ENCODE measurements at regions not wholly inside any gene's neighbourhood (a gene's known extent, or its start where the extent isn't known, plus 50 kb on each side); places are given as distances from the start of the nearest gene placed in this dataset.
"Not testable (repeated sequence)": the region's sequence is repeated elsewhere in the genome, so short reads cannot be mapped to it uniquely, and the experiment has no call there.

DNA sequence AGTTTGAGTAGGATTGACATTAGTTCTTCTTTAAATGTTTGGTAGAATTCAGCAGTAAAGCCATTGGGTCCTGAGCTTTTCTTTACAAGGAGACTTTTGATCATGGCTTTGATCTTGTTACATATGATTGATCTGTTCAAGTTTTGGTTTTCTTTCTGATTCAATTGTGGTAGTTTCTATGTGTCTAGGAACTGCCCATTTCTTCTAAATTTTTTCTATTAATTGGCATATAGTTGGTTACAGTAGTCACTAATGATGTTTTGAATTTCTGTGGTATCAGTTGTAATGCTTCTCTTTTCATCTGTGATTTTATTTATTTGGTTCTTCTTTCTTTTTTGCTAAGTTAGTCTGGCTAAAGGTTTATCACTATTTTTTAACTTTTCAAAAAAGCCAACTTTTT is 73.3 kb upstream of the DLGAP1 start:
- intact Hi-C loops (cut with micrococcal nuclease), result no loop called here
- H3K36me3 Mint-ChIP-seq (ENCODE audit: low read depth), result no peaks in the 10 kb centered on the region
- H3K9me3 Mint-ChIP-seq, result peaks cover 18% of the 10 kb centered on the region
- ATAC-seq (ENCODE audit: low read depth), result no peak
- H3K4me3 Mint-ChIP-seq, result no peak overlapping the region
- no peaks in the 10 kb centered on the region for H3K4me1 Mint-ChIP-seq
- no peaks in the 10 kb centered on the region for H3K27me3 Mint-ChIP-seq
- H3K27ac Mint-ChIP-seq, result no peak overlapping the region
- TF ChIP-seq CTCF (IDR thresholded peaks at IDR 0.05), result no peak
- no peak for DNase-seq
- CTCF ChIA-PET, result no interaction called here
- POLR2A ChIA-PET, result no interaction called here

- CTCF ChIA-PET; intact Hi-C loops (cut with micrococcal nuclease); H3K27me3 Mint-ChIP-seq; H3K4me3 Mint-ChIP-seq; DNase-seq; ATAC-seq (ENCODE audit: low read depth); H3K4me1 Mint-ChIP-seq; H3K36me3 Mint-ChIP-seq (ENCODE audit: low read depth); H3K27ac Mint-ChIP-seq; POLR2A ChIA-PET: not testable (repeated sequence)
- H3K9me3 Mint-ChIP-seq, result peaks cover 14% of the 10 kb centered on the region
Measured at GRCh38 chr18:4527826-4528225, 72.7 kb upstream of the DLGAP1 start.

GRCh38 chr18:4524096-4524495 is 69.0 kb upstream of the DLGAP1 start:
- no peaks in the 10 kb centered on the region for H3K36me3 Mint-ChIP-seq (ENCODE audit: low read depth)
- peaks cover 10% of the 10 kb centered on the region for H3K9me3 Mint-ChIP-seq
- POLR2A ChIA-PET, result no interaction called here
- ATAC-seq (ENCODE audit: low read depth) (no peak), DNase-seq (no peak)
- no peaks in the 10 kb centered on the region for H3K4me1 Mint-ChIP-seq
- H3K27ac Mint-ChIP-seq, result no peak overlapping the region
- CTCF ChIA-PET, result no interaction called here
- intact Hi-C loops (cut with micrococcal nuclease), result no loop called here
- H3K27me3 Mint-ChIP-seq, result no peaks in the 10 kb centered on the region
- no peak overlapping the region for H3K4me3 Mint-ChIP-seq
- no peak for TF ChIP-seq CTCF (IDR thresholded peaks at IDR 0.05)

GRCh38 chr18:4511166-4511565 is 56.1 kb upstream of the DLGAP1 start:
- DNase-seq, result no peak
- ChIA-PET CTCF (no interaction called here), POLR2A (no interaction called here)
- Mint-ChIP-seq H3K36me3 (ENCODE audit: low read depth) (no peaks in the 10 kb centered on the region), H3K27ac (no peak overlapping the region), H3K4me1 (no peaks in the 10 kb centered on the region), H3K9me3 (no peaks in the 10 kb centered on the region), H3K4me3 (no peak overlapping the region), H3K27me3 (no peaks in the 10 kb centered on the region)
- intact Hi-C loops (cut with micrococcal nuclease), result no loop called here
- no peak for ATAC-seq (ENCODE audit: low read depth)
- no peak for TF ChIP-seq CTCF (IDR thresholded peaks at IDR 0.05)

DNA sequence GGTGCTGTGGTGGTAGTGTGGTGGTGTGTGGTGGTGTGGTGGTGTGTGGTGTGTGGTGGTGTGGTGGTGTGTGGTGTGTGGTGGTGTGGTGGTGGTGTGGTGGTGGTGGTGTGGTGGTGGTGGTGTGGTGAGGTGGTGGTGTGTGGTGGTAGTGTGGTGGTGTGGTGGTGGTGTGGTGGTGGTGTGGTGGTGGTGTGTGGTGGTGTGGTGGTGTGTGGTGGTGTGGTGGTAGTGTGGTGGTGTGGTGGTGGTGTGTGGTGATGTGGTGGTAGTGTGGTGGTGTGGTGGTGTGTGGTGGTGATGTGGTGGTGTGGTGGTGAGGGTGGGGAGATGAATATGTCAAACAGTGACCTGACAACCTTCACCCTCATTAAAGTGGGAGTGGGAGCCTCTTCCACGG is 55.6 kb upstream of the DLGAP1 start:
- intact Hi-C loops (cut with micrococcal nuclease), result no loop called here
- POLR2A ChIA-PET, result no interaction called here
- CTCF ChIA-PET, result no interaction called here
- no peak overlapping the region for H3K27ac Mint-ChIP-seq
- no peak for TF ChIP-seq CTCF (IDR thresholded peaks at IDR 0.05)
- peaks cover 3% of the 10 kb centered on the region for H3K9me3 Mint-ChIP-seq
- no peaks in the 10 kb centered on the region for H3K27me3 Mint-ChIP-seq
- no peak overlapping the region for H3K4me3 Mint-ChIP-seq
- ATAC-seq (ENCODE audit: low read depth) (no peak), DNase-seq (no peak)
- no peaks in the 10 kb centered on the region for H3K4me1 Mint-ChIP-seq
- no peaks in the 10 kb centered on the region for H3K36me3 Mint-ChIP-seq (ENCODE audit: low read depth)

DNA sequence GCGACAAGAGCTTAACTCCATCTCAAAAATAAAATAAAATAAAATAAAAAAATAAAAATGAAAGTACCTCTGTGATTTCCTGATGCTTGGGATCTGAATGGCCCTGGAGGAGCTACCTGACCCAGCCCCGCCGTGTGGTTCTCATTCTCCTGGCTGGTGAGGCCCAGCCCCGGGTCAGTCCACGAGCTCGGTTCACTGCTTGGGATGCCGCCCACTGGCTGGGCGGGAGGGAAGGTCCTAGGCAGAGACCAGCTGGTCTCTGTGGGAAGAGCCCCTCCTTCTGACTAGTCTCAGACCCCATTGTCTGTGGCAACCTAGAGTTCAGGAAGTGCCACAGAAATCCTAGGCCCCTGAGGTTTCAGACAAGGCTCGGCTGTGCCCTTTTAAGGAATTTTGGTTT is 55.1 kb upstream of the DLGAP1 start:
- Mint-ChIP-seq H3K4me1 (no peaks in the 10 kb centered on the region), H3K9me3 (peaks cover 3% of the 10 kb centered on the region), H3K36me3 (ENCODE audit: low read depth) (no peaks in the 10 kb centered on the region), H3K27ac (no peak overlapping the region), H3K27me3 (no peaks in the 10 kb centered on the region), H3K4me3 (no peak overlapping the region)
- DNase-seq (no peak), ATAC-seq (ENCODE audit: low read depth) (no peak)
- ChIA-PET CTCF (no interaction called here), POLR2A (no interaction called here)
- TF ChIP-seq CTCF (IDR thresholded peaks at IDR 0.05), result no peak
- intact Hi-C loops (cut with micrococcal nuclease), result no loop called here
